ENCODE measurements at regions not wholly inside any gene's neighbourhood (a gene's known extent, or its start where the extent isn't known, plus 50 kb on each side); places are given as distances from the start of the nearest gene placed in this dataset.

GRCh38 chr4:3715855-3716630 is 50.1 kb upstream of the ADRA2C start:
- DNase-seq: peak; percentile 11
- no peaks in the 10 kb centered on the region for H3K4me1 ChIP-seq
- no peak overlapping the region for H3K4me3 ChIP-seq
- peaks cover 10% of the 10 kb centered on the region for H3K9me3 ChIP-seq (replicated peaks)
- intact Hi-C loops (cut with micrococcal nuclease): no loop called here
- no peaks in the 10 kb centered on the region for H3K36me3 ChIP-seq
- H3K27ac ChIP-seq (replicated peaks): no peak overlapping the region
- peaks cover 80% of the 10 kb centered on the region for H3K27me3 ChIP-seq (ENCODE audit: low read depth)
- TF ChIP-seq CTCF (IDR thresholded peaks at IDR 0.05; ENCODE audit: borderline replicate concordance): no peak

- Histone ChIP-seq H3K9me3 (replicated peaks) (peaks cover 10% of the 10 kb centered on the region), H3K4me3 (no peak overlapping the region), H3K27ac (replicated peaks) (no peak overlapping the region), H3K4me1 (no peaks in the 10 kb centered on the region), H3K27me3 (ENCODE audit: low read depth) (peaks cover 80% of the 10 kb centered on the region), H3K36me3 (no peaks in the 10 kb centered on the region)
- intact Hi-C loops (cut with micrococcal nuclease): no loop called here
- no peak for TF ChIP-seq CTCF (IDR thresholded peaks at IDR 0.05; ENCODE audit: borderline replicate concordance)
- DNase-seq: peak; percentile 6
These were observed 50.9 kb upstream of the ADRA2C start for GRCh38 chr4:3715061-3715854.

- H3K4me1 ChIP-seq: no peaks in the 10 kb centered on the region
- H3K27ac ChIP-seq (replicated peaks): no peak overlapping the region
- intact Hi-C loops (cut with micrococcal nuclease): no loop called here
- DNase-seq: peak; percentile 3
- TF ChIP-seq CTCF (IDR thresholded peaks at IDR 0.05; ENCODE audit: borderline replicate concordance): no peak
- no peaks in the 10 kb centered on the region for H3K36me3 ChIP-seq
- H3K9me3 ChIP-seq (replicated peaks): peaks cover 10% of the 10 kb centered on the region
- peaks cover 78% of the 10 kb centered on the region for H3K27me3 ChIP-seq (ENCODE audit: low read depth)
- no peak overlapping the region for H3K4me3 ChIP-seq
These were observed 51.6 kb upstream of the ADRA2C start for GRCh38 chr4:3714642-3715001.

- Histone ChIP-seq H3K4me1 (no peaks in the 10 kb centered on the region), H3K9me3 (replicated peaks) (peaks cover 10% of the 10 kb centered on the region), H3K4me3 (no peak overlapping the region), H3K27me3 (ENCODE audit: low read depth) (peaks cover 73% of the 10 kb centered on the region), H3K27ac (replicated peaks) (no peak overlapping the region), H3K36me3 (no peaks in the 10 kb centered on the region)
- intact Hi-C loops (cut with micrococcal nuclease): no loop called here
- DNase-seq: peak; percentile 5
- TF ChIP-seq CTCF (IDR thresholded peaks at IDR 0.05; ENCODE audit: borderline replicate concordance): no peak
These were observed 52.2 kb upstream of the ADRA2C start for GRCh38 chr4:3713817-3714641.

- Histone ChIP-seq H3K36me3 (no peaks in the 10 kb centered on the region), H3K27ac (replicated peaks) (no peak overlapping the region), H3K4me3 (no peak overlapping the region), H3K4me1 (peaks cover 1% of the 10 kb centered on the region), H3K27me3 (ENCODE audit: low read depth) (peaks cover 73% of the 10 kb centered on the region), H3K9me3 (replicated peaks) (peaks cover 5% of the 10 kb centered on the region)
- DNase-seq: no peak
- TF ChIP-seq CTCF (IDR thresholded peaks at IDR 0.05; ENCODE audit: borderline replicate concordance): no peak
- intact Hi-C loops (cut with micrococcal nuclease): no loop called here
These were observed 52.8 kb upstream of the ADRA2C start for GRCh38 chr4:3713346-3713745.
